HEK293 (cell line): ENCODE measurements at regions not wholly inside any gene's neighbourhood (a gene's known extent, or its start where the extent isn't known, plus 50 kb on each side); places are given as distances from the start of the nearest gene placed in this dataset.

Source experiments
- CTCF ChIP-seq: fragments of 450-650 bp; formaldehyde crosslinking; IDR thresholded peaks from 2 replicates; pipeline ENCODE4 v1.5.1; 2016; ENCODE audit warnings: missing biosample characterization, missing genetic modification characterization
- GFI1B ChIP-seq: fragments of 450-650 bp; formaldehyde crosslinking; IDR thresholded peaks from 2 replicates; pipeline ENCODE4 v1.5.1; 2016; ENCODE audit warnings: missing biosample characterization, missing genetic modification characterization
- GLIS2 ChIP-seq: fragments of 450-650 bp; formaldehyde crosslinking; IDR thresholded peaks from 2 replicates; pipeline ENCODE4 v1.5.1; 2016; ENCODE audit warnings: missing biosample characterization, missing genetic modification characterization
- MYNN ChIP-seq: fragments of 450-650 bp; formaldehyde crosslinking; IDR thresholded peaks from 2 replicates; pipeline ENCODE4 v1.5.1; 2016; ENCODE audit warnings: missing biosample characterization, missing genetic modification characterization, borderline replicate concordance
- PATZ1 ChIP-seq: fragments of 450-650 bp; formaldehyde crosslinking; IDR thresholded peaks from 2 replicates; pipeline ENCODE4 v1.5.1; 2016; ENCODE audit warnings: missing biosample characterization, missing genetic modification characterization
- PRDM10 ChIP-seq: fragments of 450-650 bp; formaldehyde crosslinking; IDR thresholded peaks from 2 replicates; pipeline ENCODE4 v1.5.1; 2016; ENCODE audit warnings: missing biosample characterization, missing genetic modification characterization
- REST ChIP-seq: fragments of 450-650 bp; formaldehyde crosslinking; IDR thresholded peaks from 2 replicates; pipeline ENCODE4 v1.5.1; 2016; ENCODE audit warnings: missing biosample characterization, missing genetic modification characterization
- ZNF521 ChIP-seq: fragments of 450-650 bp; formaldehyde crosslinking; IDR thresholded peaks from 2 replicates; pipeline ENCODE4 v1.5.1; 2017; ENCODE audit warnings: missing biosample characterization, mild to moderate bottlenecking, missing genetic modification characterization
- ZNF549 ChIP-seq: fragments of 450-650 bp; IDR thresholded peaks from 2 replicates; pipeline ENCODE4 v1.5.1; 2018; ENCODE audit warnings: missing biosample characterization, missing genetic modification characterization, mild to moderate bottlenecking, inconsistent platforms, moderate library complexity
- ZNF768 ChIP-seq: fragments of 450-650 bp; formaldehyde crosslinking; IDR thresholded peaks from 2 replicates; pipeline ENCODE4 v1.5.1; 2018; ENCODE audit warnings: missing biosample characterization, mild to moderate bottlenecking, missing genetic modification characterization
- ZNF843 ChIP-seq: fragments of 450-650 bp; formaldehyde crosslinking; IDR thresholded peaks from 2 replicates; pipeline ENCODE4 v1.5.1; 2016; ENCODE audit warnings: missing biosample characterization, missing genetic modification characterization
- TF ChIP-seq, protein P1 (sequence below): sonication (generic); formaldehyde crosslinking; IDR thresholded peaks from 2 replicates; pipeline ENCODE4 v1.8.1; 2022; ENCODE audit warnings: mild to moderate bottlenecking, moderate library complexity, missing genetic modification reagents

DNA sequence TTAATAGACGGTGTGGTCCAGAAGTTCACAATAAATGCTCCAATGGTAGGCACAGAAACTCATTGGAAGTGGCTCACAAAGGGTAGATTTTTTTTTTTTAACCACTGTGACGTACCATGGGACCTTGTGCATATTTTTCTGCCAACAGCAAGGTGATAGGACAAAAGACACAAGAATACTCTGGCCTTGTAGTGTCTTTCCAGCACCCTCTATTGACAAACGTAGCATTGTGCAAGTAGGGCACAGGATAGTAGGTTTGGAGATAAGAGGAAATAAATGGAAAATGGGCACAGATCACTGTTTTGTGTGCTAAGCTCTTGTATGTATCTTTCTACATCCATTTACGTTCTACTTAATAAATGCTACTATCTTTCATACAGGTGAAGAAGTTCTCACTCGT, 2054.9 kb downstream of the PCDH7 start:
- TF ChIP-seq MYNN (no peak), ZNF768 (no peak), ZNF549 (tag by site-specific recombination) (no peak), ZNF521 (tag by site-specific recombination) (no peak), GFI1B (tag by site-specific recombination) (no peak), PATZ1 (tag by site-specific recombination) (no peak), CTCF (no peak), PRDM10 (tag by site-specific recombination) (no peak), REST (tag by site-specific recombination) (no peak), ZNF843 (tag by site-specific recombination) (no peak), GLIS2 (tag by site-specific recombination) (no peak)
- TF ChIP-seq, protein P1, sequence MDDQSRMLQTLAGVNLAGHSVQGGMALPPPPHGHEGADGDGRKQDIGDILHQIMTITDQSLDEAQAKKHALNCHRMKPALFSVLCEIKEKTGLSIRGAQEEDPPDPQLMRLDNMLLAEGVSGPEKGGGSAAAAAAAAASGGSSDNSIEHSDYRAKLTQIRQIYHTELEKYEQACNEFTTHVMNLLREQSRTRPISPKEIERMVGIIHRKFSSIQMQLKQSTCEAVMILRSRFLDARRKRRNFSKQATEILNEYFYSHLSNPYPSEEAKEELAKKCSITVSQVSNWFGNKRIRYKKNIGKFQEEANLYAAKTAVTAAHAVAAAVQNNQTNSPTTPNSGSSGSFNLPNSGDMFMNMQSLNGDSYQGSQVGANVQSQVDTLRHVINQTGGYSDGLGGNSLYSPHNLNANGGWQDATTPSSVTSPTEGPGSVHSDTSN (CRISPR knock-in tag) = no peak
